Thyroid gland (tissue), 4 donors: ENCODE measurements at regions not wholly inside any gene's neighbourhood (a gene's known extent, or its start where the extent isn't known, plus 50 kb on each side); places are given as distances from the start of the nearest gene placed in this dataset.

Source experiments
- POLR2A ChIP-seq, 2 donors: fragments of 450-650 bp; IDR thresholded peaks; one replicate each; pipeline ENCODE4 v1.6.1; 2017; ENCODE audit warnings: antibody characterized with exemption in 2 of 2, mild to moderate bottlenecking in 2 of 2, moderate library complexity in 1 of 2
- TF ChIP-seq, protein P1 (sequence below), 6 experiments: fragments of 200-600 bp in 3 of 6; fragments of 450-650 bp in 3 of 6; sonication (generic) in 3 of 6; IDR thresholded peaks; one replicate each; pipeline ENCODE4 v1.5.1; 2016 to 2019; ENCODE audit warnings: antibody characterized with exemption in 6 of 6, mild to moderate bottlenecking in 2 of 6, inconsistent platforms in 1 of 6, moderate library complexity in 1 of 6

DNA sequence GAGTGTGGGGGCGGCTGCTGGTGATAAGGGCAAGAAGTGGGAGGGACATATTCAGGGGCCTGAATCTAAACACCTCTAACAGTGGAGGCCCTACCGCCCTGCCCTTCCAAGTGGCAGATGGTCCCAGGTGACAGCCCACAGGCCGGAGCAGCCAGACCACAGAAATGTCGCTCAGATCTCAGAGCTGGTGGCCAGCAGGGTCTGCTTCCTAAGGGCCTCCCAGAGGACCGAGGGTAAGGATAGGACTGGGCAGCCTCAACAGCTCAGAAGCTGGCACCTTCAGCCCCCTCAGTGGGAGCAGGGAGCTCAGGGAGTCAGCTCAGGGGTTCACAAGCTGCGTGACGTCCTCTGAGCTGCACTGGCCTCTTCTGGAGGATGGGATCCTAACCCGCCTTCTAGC lies 201.8 kb upstream of the ZC3H12A start:
- TF ChIP-seq, protein P1, sequence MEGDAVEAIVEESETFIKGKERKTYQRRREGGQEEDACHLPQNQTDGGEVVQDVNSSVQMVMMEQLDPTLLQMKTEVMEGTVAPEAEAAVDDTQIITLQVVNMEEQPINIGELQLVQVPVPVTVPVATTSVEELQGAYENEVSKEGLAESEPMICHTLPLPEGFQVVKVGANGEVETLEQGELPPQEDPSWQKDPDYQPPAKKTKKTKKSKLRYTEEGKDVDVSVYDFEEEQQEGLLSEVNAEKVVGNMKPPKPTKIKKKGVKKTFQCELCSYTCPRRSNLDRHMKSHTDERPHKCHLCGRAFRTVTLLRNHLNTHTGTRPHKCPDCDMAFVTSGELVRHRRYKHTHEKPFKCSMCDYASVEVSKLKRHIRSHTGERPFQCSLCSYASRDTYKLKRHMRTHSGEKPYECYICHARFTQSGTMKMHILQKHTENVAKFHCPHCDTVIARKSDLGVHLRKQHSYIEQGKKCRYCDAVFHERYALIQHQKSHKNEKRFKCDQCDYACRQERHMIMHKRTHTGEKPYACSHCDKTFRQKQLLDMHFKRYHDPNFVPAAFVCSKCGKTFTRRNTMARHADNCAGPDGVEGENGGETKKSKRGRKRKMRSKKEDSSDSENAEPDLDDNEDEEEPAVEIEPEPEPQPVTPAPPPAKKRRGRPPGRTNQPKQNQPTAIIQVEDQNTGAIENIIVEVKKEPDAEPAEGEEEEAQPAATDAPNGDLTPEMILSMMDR (IDR thresholded peaks at IDR 0.05), result no peak
- no peak for TF ChIP-seq POLR2A (IDR thresholded peaks at IDR 0.05)
